ENCODE measurements at regions not wholly inside any gene's neighbourhood (a gene's known extent, or its start where the extent isn't known, plus 50 kb on each side); places are given as distances from the start of the nearest gene placed in this dataset.
"Not testable (repeated sequence)": the region's sequence is repeated elsewhere in the genome, so short reads cannot be mapped to it uniquely, and the experiment has no call there.

DNA sequence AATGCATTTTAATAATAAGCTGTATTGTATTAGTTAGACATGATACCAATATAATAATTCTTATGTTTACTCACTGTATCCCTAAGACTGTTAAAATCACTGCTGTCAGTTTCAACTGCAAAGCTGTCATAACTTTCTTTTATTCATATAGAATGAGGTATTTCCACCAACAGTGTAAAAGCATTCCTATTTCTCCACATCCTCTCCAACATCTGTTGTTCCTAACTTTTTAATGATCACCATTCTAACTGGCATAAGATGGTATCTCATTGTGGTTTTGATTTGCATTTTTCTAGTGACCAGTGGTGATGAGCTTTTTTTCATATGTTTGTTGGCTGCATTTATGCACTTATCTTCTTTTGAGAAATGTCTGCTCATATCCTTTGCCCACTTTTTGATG lies 177.6 kb upstream of the MME start:
- not testable (repeated sequence) for DNase-seq (ENCODE audit: low spot score)

DNA sequence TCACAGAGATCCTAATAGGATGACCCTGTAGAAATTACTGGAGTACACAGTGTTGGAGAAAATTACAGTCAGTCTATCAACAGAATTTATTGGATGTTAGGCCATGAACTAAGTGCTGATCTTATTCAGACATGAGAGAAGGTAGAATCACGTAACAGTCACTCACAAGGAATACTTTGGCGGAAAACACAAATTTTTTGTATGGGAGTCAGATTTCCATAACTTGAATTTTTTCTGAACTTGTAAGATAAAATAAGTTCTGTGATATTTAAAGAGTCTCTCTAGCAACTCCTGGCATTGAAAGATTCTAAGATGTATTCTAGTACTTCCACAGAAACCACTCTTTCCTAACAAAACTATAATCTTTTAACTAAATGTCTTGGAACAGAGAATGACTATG lies 178.8 kb upstream of the MME start:
- DNase-seq (ENCODE audit: low spot score): no peak

GRCh38 chr3:154900816-154901215 lies 179.3 kb upstream of the MME start:
- DNase-seq (ENCODE audit: low spot score): no peak

DNA sequence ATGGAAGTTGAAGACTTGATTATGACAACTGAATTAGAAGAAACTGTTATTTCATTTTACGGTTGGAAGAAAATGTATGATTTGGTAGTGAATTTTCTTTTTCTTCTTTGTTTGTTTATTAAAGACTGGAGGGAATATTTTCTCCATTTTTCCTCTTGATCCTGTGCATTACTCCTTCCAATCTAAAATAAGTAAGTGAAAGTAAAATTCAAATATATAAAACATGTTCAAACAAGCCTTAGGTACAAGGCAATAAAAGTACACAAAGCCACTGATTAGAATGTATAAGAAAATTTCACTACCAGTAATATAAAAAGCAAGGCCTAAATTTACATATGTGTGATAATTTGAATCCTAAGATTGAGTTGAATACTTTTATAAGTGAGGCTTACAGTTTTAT lies 181.2 kb upstream of the MME start:
- DNase-seq (ENCODE audit: low spot score): no peak

- DNase-seq (ENCODE audit: low spot score): no peak
These were observed 181.7 kb upstream of the MME start for GRCh38 chr3:154898443-154898842.

DNA sequence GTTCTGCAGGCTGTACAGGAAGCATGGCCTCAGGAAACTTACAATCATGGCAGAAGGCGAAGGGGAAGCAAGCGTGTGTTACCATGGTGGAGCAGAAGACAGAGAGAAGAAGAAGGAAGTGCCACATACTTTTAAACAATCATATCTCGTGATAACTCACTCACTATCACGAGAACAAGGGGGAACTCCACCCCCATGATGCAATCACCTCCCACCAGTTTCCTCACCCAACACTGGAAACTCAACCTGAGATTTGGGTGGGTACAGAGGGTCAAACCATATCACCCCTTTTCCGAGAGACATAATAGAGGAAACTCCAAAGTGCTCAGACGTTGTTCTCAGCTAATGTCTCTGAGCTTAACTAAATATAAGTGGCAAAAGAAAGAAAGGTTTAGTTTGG lies 186.3 kb upstream of the MME start:
- no peak for DNase-seq (ENCODE audit: low spot score)

- DNase-seq (ENCODE audit: low spot score): no peak
These were observed 190.9 kb upstream of the MME start for GRCh38 chr3:154889227-154889634.

- DNase-seq (ENCODE audit: low spot score): no peak
These were observed 192.2 kb upstream of the MME start for GRCh38 chr3:154887869-154888268.

- DNase-seq (ENCODE audit: low spot score): no peak
These were observed 193.7 kb upstream of the MME start for GRCh38 chr3:154886437-154886836.

DNA sequence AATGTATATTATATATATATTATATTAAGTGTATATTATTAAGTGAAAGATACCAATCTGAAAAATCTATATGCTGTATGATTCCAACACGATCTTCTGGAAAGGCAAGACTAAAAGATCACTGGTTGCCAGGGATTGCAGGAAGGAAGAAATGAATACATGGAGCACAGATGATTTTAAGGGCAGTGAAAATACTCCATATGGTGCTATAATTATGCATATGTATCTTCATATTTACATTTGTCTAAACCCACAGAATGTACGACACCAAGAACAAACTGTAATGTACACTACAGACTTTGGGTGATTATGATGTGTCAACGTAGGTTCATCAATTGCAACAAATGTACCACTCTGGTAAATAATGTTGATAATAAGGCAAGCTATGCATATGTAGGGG lies 194.7 kb upstream of the MME start:
- DNase-seq (ENCODE audit: low spot score): no peak

DNA sequence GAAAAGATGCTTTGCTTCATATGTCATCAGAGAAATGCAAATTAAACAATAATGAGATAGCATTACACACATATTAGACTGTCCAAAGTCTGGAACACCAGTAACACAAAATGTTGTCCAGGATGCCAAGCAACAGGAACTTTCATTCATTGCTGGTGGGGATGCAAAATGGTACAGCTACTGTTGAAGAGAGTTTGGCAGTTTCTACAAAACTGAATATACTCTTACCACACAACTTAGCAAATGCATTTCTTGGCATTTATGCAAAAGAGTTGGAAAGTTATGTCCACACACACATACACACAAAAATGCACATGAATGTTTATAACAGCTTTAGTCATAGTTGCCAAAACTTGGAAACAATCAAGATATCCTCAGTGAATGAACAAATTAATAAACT lies 195.2 kb upstream of the MME start:
- DNase-seq (ENCODE audit: low spot score): no peak

- no peak for DNase-seq (ENCODE audit: low spot score)
These were observed 205.0 kb upstream of the MME start for GRCh38 chr3:154875142-154875541.

DNA sequence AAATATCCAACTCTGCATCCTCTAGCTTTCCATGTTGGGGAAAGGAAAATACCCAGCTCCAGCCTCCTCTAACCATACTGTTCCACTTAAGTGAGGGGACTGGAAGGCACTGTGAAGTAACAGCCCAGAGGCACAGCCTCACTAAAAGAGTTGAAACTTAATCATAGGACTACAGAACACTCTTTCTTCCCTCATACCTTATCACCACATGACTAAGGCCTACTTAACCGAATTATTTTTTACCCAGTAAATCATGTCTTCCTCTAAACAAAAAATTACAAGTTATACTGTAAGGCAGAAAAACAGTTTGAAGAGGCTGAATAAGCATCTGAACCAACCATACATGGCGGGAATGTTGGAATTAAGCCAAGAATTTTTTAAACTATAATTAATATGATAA lies 207.4 kb upstream of the MME start:
- DNase-seq (ENCODE audit: low spot score): no peak

GRCh38 chr3:154872074-154872473 lies 208.0 kb upstream of the MME start:
- DNase-seq (ENCODE audit: low spot score): no peak

DNA sequence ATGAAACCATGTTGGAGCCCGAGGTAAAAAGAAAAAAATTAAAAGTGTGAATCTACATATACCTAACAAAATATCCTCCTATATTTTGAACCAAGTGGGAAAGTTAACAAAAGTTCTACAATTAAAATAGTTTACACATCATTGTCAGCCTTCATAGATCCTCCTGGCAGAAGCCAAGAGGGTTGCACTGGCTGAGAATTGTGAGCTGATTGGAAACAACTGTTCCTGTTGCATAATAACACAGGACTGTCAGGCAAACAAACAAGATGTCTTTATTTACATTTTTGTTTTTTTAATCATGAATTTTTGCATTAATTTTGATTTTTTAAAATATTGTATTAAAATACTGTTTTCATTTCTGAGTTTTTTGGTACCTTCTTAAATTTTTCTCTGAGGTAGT lies 215.2 kb upstream of the MME start:
- DNase-seq (ENCODE audit: low spot score): no peak

DNA sequence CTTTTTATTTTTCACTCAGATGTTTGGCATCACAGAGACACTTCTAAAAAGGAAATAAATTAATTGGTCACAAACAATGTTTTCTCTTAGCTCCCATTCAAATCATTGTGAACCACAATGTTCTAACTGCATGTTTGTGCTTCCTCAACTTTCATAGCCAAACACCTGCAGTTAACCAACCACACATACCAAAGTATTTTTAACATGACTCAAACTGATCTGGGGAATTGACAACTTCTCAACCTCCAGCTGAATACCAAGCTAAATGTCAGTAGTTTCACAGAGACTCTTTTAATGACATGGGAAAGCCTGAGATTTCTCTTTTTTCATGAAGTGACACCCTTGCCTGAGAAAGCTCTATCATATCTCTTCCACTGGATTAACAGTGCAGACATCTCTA lies 217.9 kb upstream of the MME start:
- DNase-seq (ENCODE audit: low spot score): no peak

DNA sequence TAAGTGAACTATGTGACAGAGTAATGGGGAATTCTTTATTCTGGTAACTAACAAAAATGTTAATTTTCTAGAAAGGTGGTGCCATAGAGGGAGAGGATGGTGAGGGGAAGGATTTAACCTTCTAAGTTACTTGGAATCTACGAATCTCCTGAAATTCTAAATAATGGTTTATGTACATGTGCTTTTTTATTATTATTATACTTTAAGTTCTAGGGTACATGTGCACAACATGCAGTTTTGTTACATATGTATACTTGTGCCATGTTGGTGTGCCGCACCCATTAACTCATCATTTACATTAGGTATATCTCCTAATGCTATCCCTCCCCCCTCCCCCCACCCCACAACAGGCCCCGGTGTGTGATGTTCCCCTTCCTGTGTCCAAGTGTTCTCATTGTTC lies 227.1 kb upstream of the MME start:
- DNase-seq (ENCODE audit: low spot score): not testable (repeated sequence)

- no peak for DNase-seq (ENCODE audit: low spot score)
These were observed 227.6 kb upstream of the MME start for GRCh38 chr3:154852515-154852914.

DNA sequence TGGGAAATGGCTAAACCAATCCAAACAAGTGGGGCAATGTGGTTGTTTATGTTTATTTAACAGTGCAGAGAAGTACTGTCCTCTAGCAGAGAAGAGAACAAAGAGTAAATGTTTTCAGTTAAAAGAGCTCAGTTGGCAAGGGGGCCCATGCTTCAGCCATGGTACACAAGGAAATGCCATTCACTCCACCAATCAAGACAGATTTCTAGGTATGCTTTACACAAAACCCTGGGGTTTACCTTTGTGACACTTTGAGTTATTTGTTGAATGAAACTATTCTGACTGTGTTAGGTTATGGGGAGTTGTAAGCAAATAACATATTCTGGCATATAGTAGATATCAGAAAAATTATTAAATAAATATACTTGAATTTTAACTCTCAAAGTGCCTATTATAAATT lies 228.5 kb upstream of the MME start:
- no peak for DNase-seq (ENCODE audit: low spot score)

- DNase-seq (ENCODE audit: low spot score): no peak
These were observed 229.2 kb upstream of the MME start for GRCh38 chr3:154850921-154851320.

DNA sequence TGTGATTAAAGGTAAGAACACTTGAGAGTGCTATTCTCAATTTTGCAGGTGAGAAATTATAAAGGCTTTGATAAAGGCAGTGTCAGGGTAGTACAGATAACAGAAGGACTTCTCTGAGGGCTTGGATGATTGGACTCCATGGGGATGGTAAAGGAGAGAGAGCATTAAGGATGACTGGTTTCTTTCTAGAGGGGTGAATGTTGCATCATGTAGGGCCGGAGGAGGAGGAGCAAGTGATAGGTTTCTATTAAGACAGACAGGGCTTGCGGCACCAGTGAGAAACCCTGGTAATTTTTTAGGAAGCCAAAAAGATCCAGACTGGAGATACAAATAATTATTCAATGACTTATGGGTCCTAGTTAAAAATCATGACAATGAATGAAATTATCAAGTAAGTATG lies 230.7 kb upstream of the MME start:
- DNase-seq (ENCODE audit: low spot score): no peak

GRCh38 chr3:154844863-154845262 lies 235.3 kb upstream of the MME start:
- no peak for DNase-seq (ENCODE audit: low spot score)

DNA sequence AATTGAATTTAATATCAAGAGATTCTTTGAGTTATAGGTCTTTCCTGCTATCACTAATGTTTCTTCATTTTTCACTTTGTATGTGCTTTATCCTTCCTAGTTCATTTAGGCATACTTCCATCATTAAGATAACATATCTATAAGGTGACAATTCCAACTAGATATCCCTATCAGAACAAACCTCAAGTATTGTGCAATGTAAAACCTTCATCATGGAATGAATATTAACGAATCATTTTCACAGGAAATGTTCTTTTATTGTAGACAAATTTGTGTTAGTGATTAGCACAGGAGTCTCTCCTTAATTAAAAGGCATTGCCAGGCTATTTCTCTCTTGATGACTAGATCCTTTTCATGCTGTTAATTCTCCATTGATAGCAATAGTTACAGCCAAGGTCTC lies 236.5 kb upstream of the MME start:
- DNase-seq (ENCODE audit: low spot score): no peak

DNA sequence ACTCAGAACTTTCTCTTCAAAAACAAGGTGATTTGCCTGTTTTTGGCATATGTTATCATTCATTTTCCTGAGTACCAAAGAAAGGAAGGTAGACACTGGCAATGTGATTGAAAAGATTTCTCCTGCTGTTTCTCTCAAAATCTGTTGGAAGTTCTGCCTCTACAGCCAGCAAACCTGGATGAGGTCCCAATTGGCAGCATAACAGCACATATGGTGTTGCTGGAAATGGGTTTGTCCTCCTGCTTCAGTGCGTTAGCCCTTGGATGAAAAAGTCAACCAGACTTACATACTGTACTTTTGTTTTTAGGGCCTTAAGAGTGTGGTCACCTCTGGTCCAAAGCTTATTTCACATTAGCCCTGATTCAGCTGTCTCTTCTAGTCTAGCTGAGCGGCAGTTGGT lies 237.6 kb upstream of the MME start:
- DNase-seq (ENCODE audit: low spot score): no peak

- DNase-seq (ENCODE audit: low spot score): no peak
These were observed 244.5 kb upstream of the MME start for GRCh38 chr3:154835639-154836038.
